ENCODE measurements at regions not wholly inside any gene's neighbourhood (a gene's known extent, or its start where the extent isn't known, plus 50 kb on each side); places are given as distances from the start of the nearest gene placed in this dataset.

- DNase-seq: no peak
These were observed 529.7 kb downstream of the DSC3 start for GRCh38 chr18:30512872-30513271.

GRCh38 chr18:30510882-30511281 is 531.7 kb downstream of the DSC3 start:
- no peak for DNase-seq

- no peak for DNase-seq
These were observed 540.9 kb downstream of the DSC3 start for GRCh38 chr18:30501594-30501993.

GRCh38 chr18:30500240-30500945 is 542.1 kb downstream of the DSC3 start:
- no peak for DNase-seq

- no peak for DNase-seq
These were observed 542.8 kb downstream of the DSC3 start for GRCh38 chr18:30499721-30500120.

GRCh38 chr18:30492552-30493129 is 549.9 kb downstream of the DSC3 start:
- DNase-seq: no peak

GRCh38 chr18:30491815-30492551 is 550.6 kb downstream of the DSC3 start:
- DNase-seq: no peak

GRCh38 chr18:30489890-30490643 is 552.5 kb downstream of the DSC3 start:
- no peak for DNase-seq

- no peak for DNase-seq
These were observed 554.6 kb downstream of the DSC3 start for GRCh38 chr18:30487962-30488361.

- no peak for DNase-seq
These were observed 555.7 kb downstream of the DSC3 start for GRCh38 chr18:30486856-30487255.

GRCh38 chr18:30485078-30485477 is 557.5 kb downstream of the DSC3 start:
- DNase-seq: no peak

- DNase-seq: no peak
These were observed 560.7 kb downstream of the DSC3 start for GRCh38 chr18:30481871-30482270.

- DNase-seq: peak in 1 of 2 donors; percentile 33
These were observed 573.5 kb downstream of the DSC3 start for GRCh38 chr18:30469091-30469490.

GRCh38 chr18:30465096-30465495 is 577.4 kb downstream of the DSC3 start:
- DNase-seq: peak in 1 of 2 donors; percentile 2

GRCh38 chr18:30457156-30457555 is 585.4 kb downstream of the DSC3 start:
- DNase-seq: no peak

- peak in 1 of 2 donors; percentile 32 for DNase-seq
These were observed 586.8 kb downstream of the DSC3 start for GRCh38 chr18:30455741-30456140.

GRCh38 chr18:30454920-30455319 is 587.6 kb downstream of the DSC3 start:
- no peak for DNase-seq

- no peak for DNase-seq
These were observed 590.6 kb downstream of the DSC3 start for GRCh38 chr18:30451981-30452380.

GRCh38 chr18:30450927-30451326 is 591.6 kb downstream of the DSC3 start:
- no peak for DNase-seq

GRCh38 chr18:30446605-30447004 is 595.9 kb downstream of the DSC3 start:
- DNase-seq: no peak

- no peak for DNase-seq
These were observed 598.0 kb downstream of the DSC3 start for GRCh38 chr18:30444544-30444943.

- DNase-seq: no peak
These were observed 602.2 kb downstream of the DSC3 start for GRCh38 chr18:30440351-30440750.

- no peak for DNase-seq
These were observed 603.4 kb downstream of the DSC3 start for GRCh38 chr18:30439174-30439573.
